NCI-H82 treated with DMSO at 0.1 percent for 48 hours (cell line): ENCODE measurements at regions not wholly inside any gene's neighbourhood (a gene's known extent, or its start where the extent isn't known, plus 50 kb on each side); places are given as distances from the start of the nearest gene placed in this dataset.
A peak's percentile ranks its signal among the peaks of the same experiment; 100 is the strongest.

Experiments used
- DNase-seq: peaks from one replicate; lab custom pipeline; 2025; ENCODE audit not compliant: unreplicated experiment; lab: John Stamatoyannopoulos, UW

GRCh38 chr7:117972606-117973005 lies 99.4 kb upstream of the CTTNBP2 start:
- no peak for DNase-seq

- no peak for DNase-seq
Measured at GRCh38 chr7:117973975-117974374, 100.7 kb upstream of the CTTNBP2 start.

- DNase-seq = no peak
Measured at GRCh38 chr7:117974891-117975290, 101.7 kb upstream of the CTTNBP2 start.

DNA sequence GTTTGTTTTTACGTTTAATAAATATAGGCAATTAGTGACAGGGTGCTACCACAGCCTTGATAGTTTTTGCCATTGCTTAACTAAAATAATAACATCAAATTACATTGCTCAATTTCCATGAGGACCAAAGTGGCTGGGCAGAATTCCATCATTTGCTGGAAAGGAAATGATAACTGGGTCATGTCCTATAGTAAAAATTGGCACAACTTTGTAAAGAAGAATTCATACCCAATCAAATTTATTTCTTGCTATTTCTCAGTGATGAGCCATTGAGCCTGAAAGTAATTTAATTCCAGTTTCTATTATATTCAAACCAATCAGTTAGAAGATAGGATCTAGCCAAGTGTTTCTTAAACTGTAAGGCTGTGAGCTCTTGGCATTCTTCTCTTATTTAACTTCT lies 102.2 kb upstream of the CTTNBP2 start:
- DNase-seq = no peak

DNA sequence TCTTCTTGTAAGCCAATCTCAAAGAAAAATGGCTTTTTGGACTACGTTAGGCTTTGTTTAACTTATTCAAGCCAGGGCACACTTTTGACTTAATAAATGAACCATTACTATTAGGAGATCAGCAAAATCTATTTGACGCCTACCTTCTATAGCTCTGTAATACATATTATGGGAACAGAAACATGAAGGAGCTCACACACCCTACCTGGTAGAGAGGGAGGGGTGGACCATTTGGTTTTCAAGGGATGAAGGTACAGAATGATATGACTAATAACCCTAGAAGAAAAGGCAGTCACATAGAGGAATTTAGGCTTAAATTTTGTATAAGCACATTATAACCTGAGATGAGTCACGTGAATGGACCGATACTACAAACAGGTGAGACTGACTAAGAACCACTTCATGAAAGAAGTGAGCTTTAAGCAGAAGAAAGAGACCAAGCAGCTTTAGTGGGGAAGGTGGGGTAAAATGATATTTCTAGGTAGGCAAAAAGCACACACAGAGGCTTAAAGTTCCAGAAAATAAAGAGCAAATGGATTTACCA lies 106.8 kb upstream of the CTTNBP2 start:
- DNase-seq = no peak

- no peak for DNase-seq
Measured at GRCh38 chr7:117982071-117983055, 109.1 kb upstream of the CTTNBP2 start.

- no peak for DNase-seq
Measured at GRCh38 chr7:117986645-117987269, 113.5 kb upstream of the CTTNBP2 start.

- no peak for DNase-seq
Measured at GRCh38 chr7:117990834-117991233, 117.6 kb upstream of the CTTNBP2 start.

DNA sequence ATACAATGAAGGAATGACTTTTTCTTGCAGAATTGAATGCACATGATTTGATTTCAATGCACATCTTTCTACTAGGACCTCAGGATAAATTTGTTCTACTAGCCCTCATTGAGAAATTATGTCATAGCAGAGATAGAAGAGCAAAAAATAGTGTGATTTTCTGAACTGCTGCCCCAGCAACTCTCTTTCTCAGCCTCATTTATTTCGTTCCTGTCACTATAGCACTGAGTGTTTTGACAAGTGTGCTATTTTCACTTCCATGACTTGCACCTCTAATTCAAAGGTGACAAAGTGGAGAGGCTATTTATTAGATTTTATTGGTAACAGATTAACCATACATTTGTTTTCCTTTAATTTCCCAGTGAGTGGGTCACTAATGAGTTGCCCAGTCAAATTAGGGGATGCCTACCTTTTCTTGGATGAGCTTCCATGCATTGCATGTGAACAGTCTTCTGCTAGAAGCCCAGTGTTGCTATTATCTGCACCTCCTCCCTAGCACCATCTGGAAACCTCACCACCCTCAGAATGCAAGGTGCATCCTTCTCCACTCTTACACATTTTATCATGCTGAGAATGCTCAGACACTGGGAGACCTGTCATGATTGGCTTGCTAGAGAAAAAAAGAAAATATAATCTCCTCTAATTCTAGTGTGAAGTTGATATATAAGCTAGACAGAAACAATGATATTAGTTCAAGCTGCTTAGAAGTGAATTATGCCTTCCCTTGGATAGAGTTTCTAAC lies 119.6 kb upstream of the CTTNBP2 start:
- no peak for DNase-seq

- DNase-seq = no peak
Measured at GRCh38 chr7:117993377-117994003, 120.2 kb upstream of the CTTNBP2 start.

DNA sequence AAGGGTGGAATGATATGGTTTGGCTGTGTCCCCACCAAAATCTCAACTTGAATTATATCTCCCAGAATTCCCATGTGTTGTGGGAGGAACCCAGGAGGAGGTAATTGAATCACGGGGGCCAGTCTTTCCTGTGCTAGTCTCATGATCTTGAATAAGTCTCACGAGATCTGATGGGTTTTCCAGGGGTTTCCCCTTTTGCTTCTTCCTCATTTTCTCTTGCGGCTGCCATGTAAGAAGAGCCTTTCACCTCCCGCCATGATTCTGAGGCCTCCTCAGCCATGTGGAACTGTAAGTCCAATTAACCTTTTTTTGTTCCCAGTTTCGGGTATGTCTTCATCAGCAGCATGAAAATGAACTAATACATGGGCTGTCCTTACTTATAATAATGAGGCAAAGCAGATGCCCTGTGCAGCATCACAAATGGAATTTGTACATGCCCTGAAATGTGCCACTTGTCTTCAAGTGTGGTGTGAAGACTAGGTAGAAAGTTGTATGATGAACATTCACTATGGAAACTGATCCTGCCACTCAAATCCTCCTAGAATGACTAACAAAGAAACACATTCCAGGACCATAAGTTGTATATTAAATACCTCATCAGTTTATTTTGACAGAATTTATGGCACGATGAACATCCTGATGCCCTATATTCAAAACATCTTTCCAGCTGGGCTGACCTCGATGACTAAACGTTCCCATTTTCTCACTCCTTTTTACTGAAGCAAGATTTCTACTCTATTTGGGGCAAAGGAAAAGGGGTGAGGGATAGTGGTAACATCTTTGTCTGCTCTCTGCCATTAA lies 122.8 kb upstream of the CTTNBP2 start:
- no peak for DNase-seq

- DNase-seq = no peak
Measured at GRCh38 chr7:117997862-117998825, 124.9 kb upstream of the CTTNBP2 start.

- DNase-seq = no peak
Measured at GRCh38 chr7:118000480-118001202, 127.4 kb upstream of the CTTNBP2 start.

DNA sequence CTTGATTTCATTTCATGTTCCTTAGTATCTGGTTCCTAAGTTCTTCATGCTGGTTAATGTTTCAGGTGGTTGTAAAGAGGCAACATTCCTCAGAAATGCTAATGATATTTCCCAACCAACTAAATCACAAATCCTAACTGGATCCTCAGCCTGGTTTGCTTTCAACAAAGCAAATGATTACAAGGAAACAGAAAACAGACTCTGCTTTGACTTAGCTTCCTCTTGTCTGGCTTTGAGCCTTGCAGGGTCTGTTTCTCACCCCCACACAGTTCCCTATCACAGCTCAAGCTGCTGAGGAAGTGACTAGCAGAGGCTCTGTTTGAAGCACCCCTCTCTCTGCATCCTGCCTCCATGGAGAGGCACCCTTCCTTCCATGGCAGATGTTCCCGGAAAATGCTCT lies 130.2 kb upstream of the CTTNBP2 start:
- DNase-seq = no peak

- DNase-seq = peak; percentile 10
Measured at GRCh38 chr7:118005026-118005425, 131.8 kb upstream of the CTTNBP2 start.

DNA sequence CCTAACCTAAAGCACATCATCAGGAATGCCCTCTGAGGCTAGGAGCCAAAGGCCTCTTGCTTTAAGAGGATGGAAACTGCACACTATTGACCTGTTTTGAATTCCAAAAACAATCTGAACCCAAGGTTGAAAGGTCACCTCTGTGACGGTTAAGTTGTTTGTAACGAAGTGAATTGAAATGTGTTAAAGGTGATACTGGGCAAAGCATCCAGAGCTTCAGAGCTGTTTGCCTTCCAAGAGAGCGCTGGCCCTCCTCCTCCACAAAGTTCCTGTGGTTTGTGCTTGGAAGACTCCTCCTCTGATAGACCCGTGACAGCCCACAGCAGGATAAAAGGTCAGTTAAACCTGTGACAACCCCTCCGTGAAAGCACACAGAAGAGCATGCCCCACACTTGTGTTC lies 133.7 kb upstream of the CTTNBP2 start:
- DNase-seq = no peak

DNA sequence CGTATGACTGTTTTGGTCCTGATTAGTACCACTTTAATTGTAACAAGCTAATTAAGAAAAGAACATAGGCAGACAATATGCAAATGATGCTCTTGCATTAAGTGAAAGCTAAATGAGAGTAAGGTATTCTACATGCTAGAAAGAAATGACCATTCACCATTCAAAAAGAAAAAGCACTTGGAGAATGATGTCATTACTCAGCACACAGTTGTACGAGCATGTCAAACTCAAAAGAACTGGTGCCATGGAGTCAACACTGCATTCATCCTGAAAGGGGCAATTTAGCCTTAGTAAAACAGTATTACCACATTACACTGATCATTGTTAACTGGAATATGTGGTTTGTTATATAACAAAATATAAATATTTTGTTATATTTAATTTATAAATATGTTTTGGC lies 136.2 kb upstream of the CTTNBP2 start:
- no peak for DNase-seq

- DNase-seq = no peak
Measured at GRCh38 chr7:118011652-118012051, 138.4 kb upstream of the CTTNBP2 start.
